GM23338 (cell line): ENCODE measurements at regions not wholly inside any gene's neighbourhood (a gene's known extent, or its start where the extent isn't known, plus 50 kb on each side); places are given as distances from the start of the nearest gene placed in this dataset.

ENCODE experiments used
- ATAC-seq: fragments of 200-7000 bp; cut with Tn5 transposase; 3 replicates; pipeline ENCODE4 v1.9.1; 2020
- DNase-seq: peaks from one replicate; pipeline ENCODE4 v3.0.0-alpha.2; 2015; ENCODE audit warnings: low spot score
- H2AFZ ChIP-seq: fragments of 200-600 bp; sonication (generic); 2 replicates; pipeline ENCODE4 v1.8.0; 2016; ENCODE audit warnings: antibody characterized with exemption, mild to moderate bottlenecking, moderate library complexity
- H3F3A ChIP-seq: fragments of 200-600 bp; sonication (generic); replicated peaks from 2 replicates; pipeline ENCODE4 v1.8.0; 2017; ENCODE audit warnings: antibody characterized with exemption, mixed run types, low read depth
- H3K27ac ChIP-seq: fragments of 200-600 bp; sonication (generic); 2 replicates; pipeline ENCODE4 v1.6.1; 2016; ENCODE audit warnings: low read depth
- H3K27me3 ChIP-seq: fragments of 200-600 bp; sonication (generic); 2 replicates; pipeline ENCODE4 v1.8.0; 2016; ENCODE audit warnings: mild to moderate bottlenecking, mixed run types, moderate library complexity; ENCODE audit not compliant: insufficient read depth
- H3K36me3 ChIP-seq: fragments of 200-600 bp; sonication (generic); 2 replicates; pipeline ENCODE4 v1.8.0; 2016; ENCODE audit warnings: mild to moderate bottlenecking; ENCODE audit not compliant: insufficient read depth
- H3K4me1 ChIP-seq: fragments of 200-600 bp; sonication (generic); 2 replicates; pipeline ENCODE4 v1.8.0; 2016; ENCODE audit warnings: mild to moderate bottlenecking, moderate library complexity; ENCODE audit not compliant: insufficient read depth
- H3K4me2 ChIP-seq: fragments of 200-600 bp; sonication (generic); 2 replicates; pipeline ENCODE4 v1.7.1; 2017; ENCODE audit warnings: mixed run types
- H3K4me3 ChIP-seq: fragments of 200-600 bp; sonication (generic); 2 replicates; pipeline ENCODE4 v1.6.1; 2016; ENCODE audit warnings: mixed run types
- H3K79me2 ChIP-seq: fragments of 200-600 bp; sonication (generic); replicated peaks from 2 replicates; pipeline ENCODE4 v1.8.0; 2017; ENCODE audit warnings: mild to moderate bottlenecking; ENCODE audit not compliant: insufficient read depth
- H3K9me2 ChIP-seq: fragments of 200-600 bp; sonication (generic); 2 replicates; pipeline ENCODE4 v1.8.0; 2017; ENCODE audit not compliant: insufficient read depth
- H4K20me1 ChIP-seq: fragments of 200-600 bp; sonication (generic); replicated peaks from 2 replicates; pipeline ENCODE4 v1.8.0; 2017; ENCODE audit warnings: mild to moderate bottlenecking; ENCODE audit not compliant: insufficient read depth
- H3K27ac Mint-ChIP-seq: 2 replicates; pipeline ENCODE4 v1.8.0; 2020; ENCODE audit warnings: inconsistent platforms, mild to moderate bottlenecking, moderate library complexity, mixed read lengths
- H3K27me3 Mint-ChIP-seq: 3 replicates; pipeline ENCODE4 v1.8.0; 2022; ENCODE audit warnings: low read depth, mild to moderate bottlenecking, moderate library complexity, mixed read lengths, inconsistent platforms; ENCODE audit not compliant: insufficient read depth, poor library complexity
- H3K36me3 Mint-ChIP-seq: 3 replicates; pipeline ENCODE4 v1.8.0; 2021; ENCODE audit warnings: low read depth, mild to moderate bottlenecking, inconsistent platforms, moderate library complexity, mixed read lengths
- H3K4me1 Mint-ChIP-seq: 3 replicates; pipeline ENCODE4 v1.8.0; 2020; ENCODE audit warnings: mild to moderate bottlenecking, inconsistent platforms, mixed read lengths
- H3K4me3 Mint-ChIP-seq: 3 replicates; pipeline ENCODE4 v1.8.0; 2021; ENCODE audit warnings: moderate library complexity, mild to moderate bottlenecking, inconsistent platforms, mixed read lengths
- H3K9me3 Mint-ChIP-seq: 3 replicates; pipeline ENCODE4 v1.8.0; 2020; ENCODE audit warnings: moderate library complexity, mild to moderate bottlenecking, inconsistent platforms, mixed read lengths
- CREB1 ChIP-seq: fragments of 250-450 bp; sonication (Bioruptor Pico); IDR thresholded peaks from 2 replicates; pipeline ENCODE4 v1.5.0; 2020; ENCODE audit warnings: low read depth, mild to moderate bottlenecking, moderate library complexity
- CTCF ChIP-seq, 2 experiments: fragments of 200-600 bp in 1 of 2; sonication (generic) in 1 of 2; conservative IDR thresholded peaks; 2 replicates each; pipeline versions ENCODE4 v1.5.1 to v1.6.1; 2016 to 2017; ENCODE audit warnings: antibody characterized with exemption in 2 of 2, low read depth in 2 of 2, mild to moderate bottlenecking in 2 of 2, moderate library complexity in 1 of 2
- EZH2 ChIP-seq: fragments of 200-600 bp; sonication (generic); IDR thresholded peaks from one replicate; pipeline ENCODE4 v1.8.0; 2017; ENCODE audit warnings: antibody characterized with exemption, mild to moderate bottlenecking, low read depth; ENCODE audit not compliant: unreplicated experiment
- EZH2phosphoT487 ChIP-seq: fragments of 200-600 bp; sonication (generic); IDR thresholded peaks from one replicate; pipeline ENCODE4 v1.8.1; 2018; ENCODE audit warnings: antibody characterized with exemption; ENCODE audit not compliant: unreplicated experiment
- NANOG ChIP-seq: IDR thresholded peaks from 2 replicates; pipeline ENCODE4 v1.6.1; 2016; ENCODE audit warnings: antibody characterized with exemption, borderline replicate concordance
- POLR2AphosphoS5 ChIP-seq: IDR thresholded peaks from 2 replicates; pipeline ENCODE4 v1.6.1; 2016; ENCODE audit warnings: antibody characterized with exemption, low read depth
- REST ChIP-seq: IDR thresholded peaks from one replicate; pipeline ENCODE4 v1.6.1; 2018; ENCODE audit warnings: antibody characterized with exemption; ENCODE audit not compliant: unreplicated experiment
- STAT1 ChIP-seq: IDR thresholded peaks from one replicate; pipeline ENCODE4 v1.6.1; 2016; ENCODE audit warnings: antibody characterized with exemption; ENCODE audit not compliant: unreplicated experiment
- ZNF114 ChIP-seq: fragments of 250-450 bp; sonication (Bioruptor Pico); IDR thresholded peaks from 2 replicates; pipeline ENCODE4 v1.5.0; 2020; ENCODE audit warnings: mild to moderate bottlenecking, moderate library complexity
- TF ChIP-seq, protein P1 (sequence below): IDR thresholded peaks from 2 replicates; pipeline ENCODE4 v1.6.1; 2016; ENCODE audit warnings: antibody characterized with exemption

DNA sequence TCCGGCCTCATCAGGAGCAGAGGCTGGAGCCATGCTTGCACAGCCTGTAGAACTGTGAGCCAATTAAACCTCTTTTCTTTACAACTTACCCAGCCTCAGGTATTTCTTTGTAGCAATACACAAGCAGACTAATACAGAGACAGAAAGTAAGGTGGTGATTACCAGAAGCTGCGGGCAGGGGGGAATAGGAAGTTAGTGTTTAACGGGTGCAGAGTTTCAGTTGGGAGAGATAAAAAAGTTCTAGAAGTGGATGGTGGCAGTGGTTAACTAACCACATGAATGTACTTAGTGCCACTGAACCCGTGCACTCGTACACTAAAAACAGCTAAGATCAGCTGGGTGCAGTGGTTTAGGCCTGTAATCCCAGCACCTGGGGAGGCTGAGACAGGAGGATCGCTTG is 80.4 kb upstream of the TARDBP start (continued):
- no peak for TF ChIP-seq REST
- no peak for TF ChIP-seq POLR2AphosphoS5

DNA sequence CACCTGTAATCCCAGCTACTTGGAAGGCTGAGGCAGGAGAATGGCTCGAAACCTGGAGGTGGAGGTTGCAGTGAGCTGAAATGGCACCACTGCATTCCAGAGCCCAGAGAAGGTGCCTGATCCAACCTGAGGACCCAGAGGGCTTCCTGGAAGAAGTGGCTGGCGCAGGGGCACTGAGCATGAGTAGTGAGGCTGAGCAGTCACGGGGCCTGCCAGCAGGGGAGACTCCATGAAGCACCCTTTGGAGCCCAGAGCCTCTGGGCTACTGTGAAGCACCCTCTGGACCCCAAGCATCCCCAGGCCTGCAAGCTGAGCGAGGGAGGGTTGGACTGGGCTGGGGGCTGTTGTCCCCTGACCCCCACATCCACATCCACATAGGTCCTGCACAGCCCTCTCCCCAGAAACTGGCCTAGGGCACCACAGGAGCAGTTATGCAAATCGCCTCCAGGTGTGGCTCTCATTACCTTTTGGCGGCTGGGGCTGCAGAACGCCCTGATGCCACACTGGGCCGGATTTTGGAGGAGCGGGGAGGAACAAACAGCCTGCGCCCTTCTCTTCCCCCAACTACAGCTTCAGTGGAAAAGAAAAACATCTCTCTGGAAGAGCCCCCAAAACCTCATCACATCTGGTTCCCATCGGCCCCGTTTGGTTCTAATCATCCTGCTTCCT is 78.2 kb upstream of the TARDBP start:
- no peaks in the 10 kb centered on the region for H3K27me3 ChIP-seq
- H3K9me3 Mint-ChIP-seq: peaks cover 3% of the 10 kb centered on the region; the same call in 2 of the 3 replicates
- no peak overlapping the region for H3K4me3 ChIP-seq
- DNase-seq: peak; percentile 48
- peak; percentile 60 for ATAC-seq
- peak overlapping the region; percentile 52 for H2AFZ ChIP-seq
- no peak overlapping the region for H3K4me2 ChIP-seq
- no peaks in the 10 kb centered on the region for H3K36me3 Mint-ChIP-seq
- no peak overlapping the region for H3K27ac Mint-ChIP-seq
- no peaks in the 10 kb centered on the region for H3K79me2 ChIP-seq
- H3K27ac ChIP-seq: no peak overlapping the region
- H3K27me3 Mint-ChIP-seq: peaks cover 7% of the 10 kb centered on the region
- H3K9me2 ChIP-seq: no peaks in the 10 kb centered on the region
- H3K4me1 ChIP-seq: peaks cover 6% of the 10 kb centered on the region
- no peak overlapping the region for H3K4me3 Mint-ChIP-seq
- H3K36me3 ChIP-seq: no peaks in the 10 kb centered on the region
- H3K4me1 Mint-ChIP-seq: peaks cover 17% of the 10 kb centered on the region
- no peaks in the 10 kb centered on the region for H3F3A ChIP-seq
- H4K20me1 ChIP-seq: no peaks in the 10 kb centered on the region
- TF ChIP-seq CREB1 (CRISPR knock-in tag): no peak
- TF ChIP-seq EZH2: no peak
- no peak for TF ChIP-seq REST
- TF ChIP-seq, protein P1, sequence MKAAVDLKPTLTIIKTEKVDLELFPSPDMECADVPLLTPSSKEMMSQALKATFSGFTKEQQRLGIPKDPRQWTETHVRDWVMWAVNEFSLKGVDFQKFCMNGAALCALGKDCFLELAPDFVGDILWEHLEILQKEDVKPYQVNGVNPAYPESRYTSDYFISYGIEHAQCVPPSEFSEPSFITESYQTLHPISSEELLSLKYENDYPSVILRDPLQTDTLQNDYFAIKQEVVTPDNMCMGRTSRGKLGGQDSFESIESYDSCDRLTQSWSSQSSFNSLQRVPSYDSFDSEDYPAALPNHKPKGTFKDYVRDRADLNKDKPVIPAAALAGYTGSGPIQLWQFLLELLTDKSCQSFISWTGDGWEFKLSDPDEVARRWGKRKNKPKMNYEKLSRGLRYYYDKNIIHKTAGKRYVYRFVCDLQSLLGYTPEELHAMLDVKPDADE: no peak
- TF ChIP-seq POLR2AphosphoS5: no peak
- no peak for TF ChIP-seq CTCF (conservative IDR thresholded peaks at IDR 0.05; ENCODE audit: low read depth in 2 of 2)
- no peak for TF ChIP-seq NANOG
- TF ChIP-seq STAT1: no peak
- TF ChIP-seq EZH2phosphoT487: no peak
- no peak for TF ChIP-seq ZNF114 (CRISPR knock-in tag)
